HepG2 (cell line): ENCODE measurements at regions not wholly inside any gene's neighbourhood (a gene's known extent, or its start where the extent isn't known, plus 50 kb on each side); places are given as distances from the start of the nearest gene placed in this dataset.

ENCODE experiments used
- ELF3 ChIP-seq: IDR thresholded peaks from 2 replicates; pipeline ENCODE4 v1.6.1; 2016; ENCODE audit warnings: missing genetic modification reagents, missing compliant biosample characterization
- ESRRA ChIP-seq: sonication (generic); formaldehyde crosslinking; IDR thresholded peaks from 2 replicates; pipeline ENCODE4 v1.5.1; 2020; ENCODE audit warnings: mild to moderate bottlenecking, low read depth, missing genetic modification reagents
- HNF4A ChIP-seq: sonication (generic); formaldehyde crosslinking; IDR thresholded peaks from 2 replicates; pipeline ENCODE4 v1.4.0; 2020; ENCODE audit warnings: missing genetic modification reagents
- NCOA2 ChIP-seq: sonication (generic); formaldehyde crosslinking; IDR thresholded peaks from 2 replicates; pipeline ENCODE4 v1.8.0; 2022; ENCODE audit warnings: inconsistent platforms
- NCOR1 ChIP-seq: fragments of 200-600 bp; sonication (generic); IDR thresholded peaks from 2 replicates; pipeline ENCODE4 v1.7.0; 2017; ENCODE audit warnings: antibody characterized with exemption, low read length, borderline replicate concordance
- NR2F2 ChIP-seq: IDR thresholded peaks from 2 replicates; pipeline ENCODE4 v1.6.1; 2012; ENCODE audit warnings: low read depth, inconsistent platforms, borderline replicate concordance
- ONECUT2 ChIP-seq: sonication (generic); formaldehyde crosslinking; IDR thresholded peaks from 2 replicates; pipeline ENCODE4 v1.4.0; 2020; ENCODE audit warnings: missing genetic modification reagents
- PATZ1 ChIP-seq: sonication (generic); formaldehyde crosslinking; IDR thresholded peaks from 2 replicates; pipeline ENCODE4 v1.4.0; 2020; ENCODE audit warnings: missing genetic modification reagents
- RARA ChIP-seq: IDR thresholded peaks from 2 replicates; pipeline ENCODE4 v1.6.1; 2016; ENCODE audit warnings: missing genetic modification reagents, missing compliant biosample characterization
- SOX13 ChIP-seq, 3 experiments: fragments of 450-650 bp in 1 of 3; sonication (generic) in 1 of 3; formaldehyde crosslinking in 1 of 3; IDR thresholded peaks in 2 of 3; conservative IDR thresholded peaks in 1 of 3; 2 replicates each; pipeline versions ENCODE4 v1.5.0 to v1.6.1; 2016 to 2020; ENCODE audit warnings: antibody characterized with exemption in 1 of 3, mild to moderate bottlenecking in 1 of 3, missing compliant biosample characterization in 1 of 3, missing genetic modification reagents in 1 of 3, moderate library complexity in 1 of 3
- YEATS2 ChIP-seq: sonication (generic); formaldehyde crosslinking; IDR thresholded peaks from 2 replicates; pipeline ENCODE4 v1.4.0; 2020; ENCODE audit warnings: missing genetic modification reagents, borderline replicate concordance
- ZNF205 ChIP-seq: IDR thresholded peaks from 2 replicates; pipeline ENCODE4 v1.6.1; 2018; ENCODE audit warnings: missing biosample characterization, missing genetic modification reagents
- ZNF605 ChIP-seq: sonication (generic); formaldehyde crosslinking; IDR thresholded peaks from 2 replicates; pipeline ENCODE4 v1.8.0; 2022; ENCODE audit warnings: mild to moderate bottlenecking, missing genetic modification reagents
- ZNF660 ChIP-seq: sonication (generic); formaldehyde crosslinking; IDR thresholded peaks from 2 replicates; pipeline ENCODE4 v1.5.1; 2020; ENCODE audit warnings: mild to moderate bottlenecking, low read depth, missing genetic modification reagents, borderline replicate concordance
- TF ChIP-seq, protein P1 (sequence below): IDR thresholded peaks from 2 replicates; pipeline ENCODE4 v1.6.1; 2016; ENCODE audit warnings: low read depth, missing genetic modification reagents, missing compliant biosample characterization
- TF ChIP-seq, protein P2 (sequence below): sonication (generic); formaldehyde crosslinking; IDR thresholded peaks from 2 replicates; pipeline ENCODE4 v1.4.0; 2020; ENCODE audit warnings: missing genetic modification reagents
- TF ChIP-seq, protein P3 (sequence below): sonication (generic); formaldehyde crosslinking; conservative IDR thresholded peaks from 2 replicates; pipeline ENCODE4 v1.8.0; 2022; ENCODE audit warnings: mild to moderate bottlenecking, moderate library complexity, missing genetic modification reagents

DNA sequence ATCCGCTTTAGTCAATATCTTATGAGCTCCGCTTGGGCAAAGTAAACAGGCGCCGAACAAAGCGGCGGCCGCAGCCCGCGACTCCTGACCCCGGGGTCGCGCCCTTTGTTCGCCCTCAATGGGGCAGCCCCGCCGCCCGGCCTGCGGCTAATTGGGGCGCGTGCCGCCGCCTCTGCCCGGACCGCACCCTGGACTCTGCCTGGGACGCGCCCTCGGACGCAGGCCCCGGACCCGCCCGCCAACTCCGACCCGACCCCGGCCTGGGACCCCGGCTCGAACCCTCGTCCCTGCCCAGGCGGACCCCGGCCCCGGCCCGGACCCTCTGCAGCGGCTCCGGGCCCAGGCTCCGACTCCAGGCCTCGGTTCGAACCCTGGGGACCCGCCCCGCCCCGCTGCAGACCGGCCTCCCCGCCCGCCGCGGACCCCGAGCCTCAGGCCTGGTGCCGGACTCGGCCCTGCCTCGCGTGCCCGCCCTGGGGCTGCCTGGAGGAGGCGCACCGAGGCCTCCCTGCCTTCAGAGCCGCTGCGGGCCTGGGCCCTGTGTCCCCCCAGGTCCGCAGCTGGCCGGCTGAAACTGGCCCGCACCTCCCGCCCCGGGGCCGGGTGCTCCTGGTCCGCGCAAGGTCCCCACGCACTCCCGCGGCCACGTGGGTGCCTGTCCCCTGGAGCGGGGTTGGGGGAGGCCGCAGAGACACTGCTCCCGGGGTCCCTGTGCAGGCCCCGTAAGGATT is 84.7 kb upstream of the WNT7B start (continued):
- TF ChIP-seq, protein P1, sequence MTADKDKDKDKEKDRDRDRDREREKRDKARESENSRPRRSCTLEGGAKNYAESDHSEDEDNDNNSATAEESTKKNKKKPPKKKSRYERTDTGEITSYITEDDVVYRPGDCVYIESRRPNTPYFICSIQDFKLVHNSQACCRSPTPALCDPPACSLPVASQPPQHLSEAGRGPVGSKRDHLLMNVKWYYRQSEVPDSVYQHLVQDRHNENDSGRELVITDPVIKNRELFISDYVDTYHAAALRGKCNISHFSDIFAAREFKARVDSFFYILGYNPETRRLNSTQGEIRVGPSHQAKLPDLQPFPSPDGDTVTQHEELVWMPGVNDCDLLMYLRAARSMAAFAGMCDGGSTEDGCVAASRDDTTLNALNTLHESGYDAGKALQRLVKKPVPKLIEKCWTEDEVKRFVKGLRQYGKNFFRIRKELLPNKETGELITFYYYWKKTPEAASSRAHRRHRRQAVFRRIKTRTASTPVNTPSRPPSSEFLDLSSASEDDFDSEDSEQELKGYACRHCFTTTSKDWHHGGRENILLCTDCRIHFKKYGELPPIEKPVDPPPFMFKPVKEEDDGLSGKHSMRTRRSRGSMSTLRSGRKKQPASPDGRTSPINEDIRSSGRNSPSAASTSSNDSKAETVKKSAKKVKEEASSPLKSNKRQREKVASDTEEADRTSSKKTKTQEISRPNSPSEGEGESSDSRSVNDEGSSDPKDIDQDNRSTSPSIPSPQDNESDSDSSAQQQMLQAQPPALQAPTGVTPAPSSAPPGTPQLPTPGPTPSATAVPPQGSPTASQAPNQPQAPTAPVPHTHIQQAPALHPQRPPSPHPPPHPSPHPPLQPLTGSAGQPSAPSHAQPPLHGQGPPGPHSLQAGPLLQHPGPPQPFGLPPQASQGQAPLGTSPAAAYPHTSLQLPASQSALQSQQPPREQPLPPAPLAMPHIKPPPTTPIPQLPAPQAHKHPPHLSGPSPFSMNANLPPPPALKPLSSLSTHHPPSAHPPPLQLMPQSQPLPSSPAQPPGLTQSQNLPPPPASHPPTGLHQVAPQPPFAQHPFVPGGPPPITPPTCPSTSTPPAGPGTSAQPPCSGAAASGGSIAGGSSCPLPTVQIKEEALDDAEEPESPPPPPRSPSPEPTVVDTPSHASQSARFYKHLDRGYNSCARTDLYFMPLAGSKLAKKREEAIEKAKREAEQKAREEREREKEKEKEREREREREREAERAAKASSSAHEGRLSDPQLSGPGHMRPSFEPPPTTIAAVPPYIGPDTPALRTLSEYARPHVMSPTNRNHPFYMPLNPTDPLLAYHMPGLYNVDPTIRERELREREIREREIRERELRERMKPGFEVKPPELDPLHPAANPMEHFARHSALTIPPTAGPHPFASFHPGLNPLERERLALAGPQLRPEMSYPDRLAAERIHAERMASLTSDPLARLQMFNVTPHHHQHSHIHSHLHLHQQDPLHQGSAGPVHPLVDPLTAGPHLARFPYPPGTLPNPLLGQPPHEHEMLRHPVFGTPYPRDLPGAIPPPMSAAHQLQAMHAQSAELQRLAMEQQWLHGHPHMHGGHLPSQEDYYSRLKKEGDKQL = peak; percentile 84
- TF ChIP-seq ELF3 (CRISPR knock-in tag) (no peak), PATZ1 (CRISPR knock-in tag) (peak; percentile 28; the same call in 1 of the 2 replicates), NCOA2 (no peak; the same call in 1 of the 2 replicates), SOX13 (IDR thresholded peaks at IDR 0.05) (no peak), SOX13 (CRISPR knock-in tag; conservative IDR thresholded peaks at IDR 0.05 in 1 of 2, IDR thresholded peaks at IDR 0.05 in 1 of 2) (peak in 1 of 2 experiments; percentile 78; a peak in 2 of 4 replicates), YEATS2 (CRISPR knock-in tag) (no peak), NR2F2 (peak; percentile 97), ESRRA (CRISPR knock-in tag) (peak; percentile 56; the same call in 1 of the 2 replicates), NCOR1 (0 out of 2 replicates have a peak, but pooled peaks have one; percentile 37), ZNF605 (CRISPR knock-in tag) (no peak), HNF4A (CRISPR knock-in tag) (peak; percentile 56), RARA (CRISPR knock-in tag) (peak; percentile 72), ONECUT2 (CRISPR knock-in tag) (peak; percentile 56), ZNF205 (CRISPR knock-in tag) (peak; percentile 91), ZNF660 (no peak)
- TF ChIP-seq, protein P2, sequence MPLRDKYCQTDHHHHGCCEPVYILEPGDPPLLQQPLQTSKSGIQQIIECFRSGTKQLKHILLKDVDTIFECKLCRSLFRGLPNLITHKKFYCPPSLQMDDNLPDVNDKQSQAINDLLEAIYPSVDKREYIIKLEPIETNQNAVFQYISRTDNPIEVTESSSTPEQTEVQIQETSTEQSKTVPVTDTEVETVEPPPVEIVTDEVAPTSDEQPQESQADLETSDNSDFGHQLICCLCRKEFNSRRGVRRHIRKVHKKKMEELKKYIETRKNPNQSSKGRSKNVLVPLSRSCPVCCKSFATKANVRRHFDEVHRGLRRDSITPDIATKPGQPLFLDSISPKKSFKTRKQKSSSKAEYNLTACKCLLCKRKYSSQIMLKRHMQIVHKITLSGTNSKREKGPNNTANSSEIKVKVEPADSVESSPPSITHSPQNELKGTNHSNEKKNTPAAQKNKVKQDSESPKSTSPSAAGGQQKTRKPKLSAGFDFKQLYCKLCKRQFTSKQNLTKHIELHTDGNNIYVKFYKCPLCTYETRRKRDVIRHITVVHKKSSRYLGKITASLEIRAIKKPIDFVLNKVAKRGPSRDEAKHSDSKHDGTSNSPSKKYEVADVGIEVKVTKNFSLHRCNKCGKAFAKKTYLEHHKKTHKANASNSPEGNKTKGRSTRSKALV = 0 out of 2 replicates have a peak, but pooled peaks have one; percentile 28
- TF ChIP-seq, protein P3, sequence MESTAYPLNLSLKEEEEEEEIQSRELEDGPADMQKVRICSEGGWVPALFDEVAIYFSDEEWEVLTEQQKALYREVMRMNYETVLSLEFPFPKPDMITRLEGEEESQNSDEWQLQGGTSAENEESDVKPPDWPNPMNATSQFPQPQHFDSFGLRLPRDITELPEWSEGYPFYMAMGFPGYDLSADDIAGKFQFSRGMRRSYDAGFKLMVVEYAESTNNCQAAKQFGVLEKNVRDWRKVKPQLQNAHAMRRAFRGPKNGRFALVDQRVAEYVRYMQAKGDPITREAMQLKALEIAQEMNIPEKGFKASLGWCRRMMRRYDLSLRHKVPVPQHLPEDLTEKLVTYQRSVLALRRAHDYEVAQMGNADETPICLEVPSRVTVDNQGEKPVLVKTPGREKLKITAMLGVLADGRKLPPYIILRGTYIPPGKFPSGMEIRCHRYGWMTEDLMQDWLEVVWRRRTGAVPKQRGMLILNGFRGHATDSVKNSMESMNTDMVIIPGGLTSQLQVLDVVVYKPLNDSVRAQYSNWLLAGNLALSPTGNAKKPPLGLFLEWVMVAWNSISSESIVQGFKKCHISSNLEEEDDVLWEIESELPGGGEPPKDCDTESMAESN = no peak
